ENCODE measurements at regions not wholly inside any gene's neighbourhood (a gene's known extent, or its start where the extent isn't known, plus 50 kb on each side); places are given as distances from the start of the nearest gene placed in this dataset.
"Not testable (repeated sequence)": the region's sequence is repeated elsewhere in the genome, so short reads cannot be mapped to it uniquely, and the experiment has no call there.

DNA sequence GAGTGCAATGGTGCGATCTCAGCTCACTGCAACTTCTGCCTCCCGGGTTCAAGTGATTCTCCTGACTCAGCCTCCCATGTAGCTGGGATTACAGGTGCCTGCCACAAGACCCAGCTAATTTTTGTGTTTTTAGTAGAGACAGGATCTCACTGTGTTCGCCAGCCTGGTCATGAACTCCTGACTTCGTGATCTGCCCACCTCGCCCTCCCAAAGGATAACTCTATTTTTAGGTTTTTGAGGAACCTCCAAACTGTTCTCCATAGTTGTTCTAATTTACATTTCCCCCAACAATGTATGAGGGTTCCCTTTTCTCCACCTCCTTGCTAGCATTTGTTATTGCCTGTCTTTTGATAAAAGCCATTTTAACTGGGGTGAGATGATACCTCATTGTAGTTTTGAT lies 53.7 kb upstream of the ZCCHC2 start:
- not testable (repeated sequence) for TF ChIP-seq EZH2 (IDR thresholded peaks at IDR 0.05; ENCODE audit: low read depth, low read length, severe bottlenecking); SRF (IDR thresholded peaks at IDR 0.05; ENCODE audit: low read depth, low read length)
- TF ChIP-seq, protein P1, sequence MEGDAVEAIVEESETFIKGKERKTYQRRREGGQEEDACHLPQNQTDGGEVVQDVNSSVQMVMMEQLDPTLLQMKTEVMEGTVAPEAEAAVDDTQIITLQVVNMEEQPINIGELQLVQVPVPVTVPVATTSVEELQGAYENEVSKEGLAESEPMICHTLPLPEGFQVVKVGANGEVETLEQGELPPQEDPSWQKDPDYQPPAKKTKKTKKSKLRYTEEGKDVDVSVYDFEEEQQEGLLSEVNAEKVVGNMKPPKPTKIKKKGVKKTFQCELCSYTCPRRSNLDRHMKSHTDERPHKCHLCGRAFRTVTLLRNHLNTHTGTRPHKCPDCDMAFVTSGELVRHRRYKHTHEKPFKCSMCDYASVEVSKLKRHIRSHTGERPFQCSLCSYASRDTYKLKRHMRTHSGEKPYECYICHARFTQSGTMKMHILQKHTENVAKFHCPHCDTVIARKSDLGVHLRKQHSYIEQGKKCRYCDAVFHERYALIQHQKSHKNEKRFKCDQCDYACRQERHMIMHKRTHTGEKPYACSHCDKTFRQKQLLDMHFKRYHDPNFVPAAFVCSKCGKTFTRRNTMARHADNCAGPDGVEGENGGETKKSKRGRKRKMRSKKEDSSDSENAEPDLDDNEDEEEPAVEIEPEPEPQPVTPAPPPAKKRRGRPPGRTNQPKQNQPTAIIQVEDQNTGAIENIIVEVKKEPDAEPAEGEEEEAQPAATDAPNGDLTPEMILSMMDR (IDR thresholded peaks at IDR 0.05; ENCODE audit: control extremely low read depth in 1 of 3, insufficient read depth in 1 of 3, low read depth in 1 of 3, low read length in 3 of 3), result not testable (repeated sequence)
